Activated CD8-positive, alpha-beta T cell treated with anti-CD3 and anti-CD28 coated beads for 36 hours (primary cell): ENCODE measurements at regions not wholly inside any gene's neighbourhood (a gene's known extent, or its start where the extent isn't known, plus 50 kb on each side); places are given as distances from the start of the nearest gene placed in this dataset.
A peak's percentile ranks its signal among the peaks of the same experiment; 100 is the strongest.

Experiments used
- ATAC-seq: fragments of 200-7000 bp; cut with Tn5 transposase; one replicate; pipeline ENCODE4 v1.10.0; 2021; ENCODE audit warnings: mild to moderate bottlenecking, moderate library complexity
- CTCF ChIA-PET: fragments of 350-600 bp; sonication (Branson Sonifier 250); formaldehyde crosslinking; loops from one replicate; lab custom pipeline; 2021; ENCODE audit warnings: antibody characterized with exemption; lab: Charles Lee
- POLR2A ChIA-PET: fragments of 350-600 bp; sonication (Branson Sonifier 250); formaldehyde crosslinking; loops from one replicate; lab custom pipeline; 2021; ENCODE audit warnings: antibody characterized with exemption; lab: Charles Lee
- DNase-seq: peaks from one replicate; pipeline ENCODE4 v3.0.0-alpha.2; 2020
- H3K27ac Mint-ChIP-seq: one replicate; pipeline ENCODE4 v1.8.0; 2021; ENCODE audit warnings: mild to moderate bottlenecking, mixed read lengths
- H3K27me3 Mint-ChIP-seq: one replicate; pipeline ENCODE4 v1.8.0; 2021; ENCODE audit warnings: mixed read lengths
- H3K36me3 Mint-ChIP-seq: one replicate; pipeline ENCODE4 v1.8.0; 2021; ENCODE audit warnings: low read depth, mixed read lengths
- H3K4me1 Mint-ChIP-seq: one replicate; pipeline ENCODE4 v1.8.0; 2021; ENCODE audit warnings: low read depth, mixed read lengths
- H3K4me3 Mint-ChIP-seq: one replicate; pipeline ENCODE4 v1.8.0; 2021; ENCODE audit warnings: mild to moderate bottlenecking, moderate library complexity, mixed read lengths
- H3K9me3 Mint-ChIP-seq: one replicate; pipeline ENCODE4 v1.8.0; 2021; ENCODE audit warnings: mixed read lengths
- intact Hi-C: fragments of 100-400 bp; cut with micrococcal nuclease; formaldehyde crosslinking; loops from one replicate; pipeline ENCODE4 v1.10.0; 2022
- TF ChIP-seq, protein P1 (sequence below): fragments of 200-600 bp; IDR thresholded peaks from one replicate; pipeline ENCODE4 v1.8.0; 2022; ENCODE audit warnings: antibody characterized with exemption, mild to moderate bottlenecking

- H3K4me1 Mint-ChIP-seq: no peaks in the 10 kb centered on the region
- no peaks in the 10 kb centered on the region for H3K9me3 Mint-ChIP-seq
- DNase-seq: peak; percentile 83
- H3K36me3 Mint-ChIP-seq: no peaks in the 10 kb centered on the region
- ATAC-seq: peak; percentile 100
- TF ChIP-seq, protein P1, sequence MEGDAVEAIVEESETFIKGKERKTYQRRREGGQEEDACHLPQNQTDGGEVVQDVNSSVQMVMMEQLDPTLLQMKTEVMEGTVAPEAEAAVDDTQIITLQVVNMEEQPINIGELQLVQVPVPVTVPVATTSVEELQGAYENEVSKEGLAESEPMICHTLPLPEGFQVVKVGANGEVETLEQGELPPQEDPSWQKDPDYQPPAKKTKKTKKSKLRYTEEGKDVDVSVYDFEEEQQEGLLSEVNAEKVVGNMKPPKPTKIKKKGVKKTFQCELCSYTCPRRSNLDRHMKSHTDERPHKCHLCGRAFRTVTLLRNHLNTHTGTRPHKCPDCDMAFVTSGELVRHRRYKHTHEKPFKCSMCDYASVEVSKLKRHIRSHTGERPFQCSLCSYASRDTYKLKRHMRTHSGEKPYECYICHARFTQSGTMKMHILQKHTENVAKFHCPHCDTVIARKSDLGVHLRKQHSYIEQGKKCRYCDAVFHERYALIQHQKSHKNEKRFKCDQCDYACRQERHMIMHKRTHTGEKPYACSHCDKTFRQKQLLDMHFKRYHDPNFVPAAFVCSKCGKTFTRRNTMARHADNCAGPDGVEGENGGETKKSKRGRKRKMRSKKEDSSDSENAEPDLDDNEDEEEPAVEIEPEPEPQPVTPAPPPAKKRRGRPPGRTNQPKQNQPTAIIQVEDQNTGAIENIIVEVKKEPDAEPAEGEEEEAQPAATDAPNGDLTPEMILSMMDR: peak; percentile 79
- H3K4me3 Mint-ChIP-seq: no peak overlapping the region
- intact Hi-C loops: loop anchor here (1.0 kb wide), 1 partner anchor 306 kb away; no protein-coding TSS in a partner anchor
- H3K27ac Mint-ChIP-seq: no peak overlapping the region
- ChIA-PET POLR2A (interaction anchor here (0.6 to 1.4 kb wide), 2 partner anchors 58 to 302 kb away, joined by 3 read pairs; no protein-coding TSS in a partner anchor), CTCF (interaction anchor here (0.7 to 3.9 kb wide), 23 partner anchors 9 to 375 kb away, joined by 3 to 107 read pairs (median 4); no protein-coding TSS in a partner anchor)
- no peaks in the 10 kb centered on the region for H3K27me3 Mint-ChIP-seq
Observed at GRCh38 chr7:35985126-35985754, 167.8 kb upstream of the EEPD1 start.

- no peak for DNase-seq
- ChIA-PET POLR2A (no interaction called here), CTCF (interaction anchor here (3.9 kb wide), 2 partner anchors 303 to 332 kb away, joined by 44 to 107 read pairs; no protein-coding TSS in a partner anchor)
- Mint-ChIP-seq H3K9me3 (no peaks in the 10 kb centered on the region), H3K36me3 (no peaks in the 10 kb centered on the region), H3K4me3 (no peak overlapping the region), H3K4me1 (peaks cover 8% of the 10 kb centered on the region), H3K27me3 (no peaks in the 10 kb centered on the region), H3K27ac (no peak overlapping the region)
- intact Hi-C loops: no loop called here
- TF ChIP-seq, protein P1: no peak
- no peak for ATAC-seq
Observed at GRCh38 chr7:35987016-35987415, 166.0 kb upstream of the EEPD1 start.

DNA sequence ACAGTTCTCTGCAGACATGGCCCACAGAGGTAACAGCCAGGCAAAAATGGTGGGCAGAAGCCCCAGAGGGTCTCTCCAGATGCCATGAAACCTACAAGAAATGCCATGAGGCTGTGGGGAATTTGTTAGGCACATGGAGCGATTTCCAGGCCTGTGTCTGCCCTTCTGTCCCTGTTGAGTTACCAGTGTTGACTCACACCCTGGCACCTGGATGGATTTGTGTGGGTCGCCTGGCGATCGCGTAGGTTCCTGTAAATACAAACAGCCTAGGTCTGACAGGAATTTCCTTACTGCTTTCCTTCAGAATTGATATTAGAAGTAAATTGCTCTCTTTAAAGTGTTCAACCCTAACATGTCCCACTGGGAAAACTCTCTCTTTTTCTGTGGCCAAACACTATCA lies 164.9 kb upstream of the EEPD1 start:
- TF ChIP-seq, protein P1: no peak
- Mint-ChIP-seq H3K27ac (no peak overlapping the region), H3K9me3 (no peaks in the 10 kb centered on the region), H3K36me3 (no peaks in the 10 kb centered on the region), H3K27me3 (no peaks in the 10 kb centered on the region), H3K4me3 (no peak overlapping the region), H3K4me1 (peaks cover 8% of the 10 kb centered on the region)
- ATAC-seq: no peak
- intact Hi-C loops: no loop called here
- CTCF ChIA-PET: no interaction called here
- POLR2A ChIA-PET: no interaction called here
- DNase-seq: no peak

DNA sequence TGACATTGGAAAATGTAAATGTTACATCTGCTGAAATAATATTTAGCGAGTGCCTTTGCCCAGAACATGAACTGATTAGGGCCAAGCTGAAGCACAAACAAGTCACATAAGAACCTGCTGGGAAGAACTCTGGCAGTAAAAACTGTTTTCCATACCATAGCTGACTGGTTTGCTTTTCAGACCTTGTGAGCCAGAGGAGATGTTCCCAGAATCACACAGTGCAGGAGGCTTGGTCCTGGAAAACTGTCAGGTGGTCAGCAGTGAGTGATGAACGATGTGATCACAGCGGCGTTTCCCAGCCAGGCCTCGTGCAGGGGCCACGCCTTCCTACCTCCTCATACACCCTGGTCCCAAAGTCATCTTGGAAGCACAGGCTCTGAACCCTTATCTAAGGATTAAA lies 164.2 kb upstream of the EEPD1 start:
- no peak overlapping the region for H3K27ac Mint-ChIP-seq
- TF ChIP-seq, protein P1: no peak
- no peaks in the 10 kb centered on the region for H3K36me3 Mint-ChIP-seq
- peaks cover 8% of the 10 kb centered on the region for H3K4me1 Mint-ChIP-seq
- no peaks in the 10 kb centered on the region for H3K27me3 Mint-ChIP-seq
- ChIA-PET POLR2A (no interaction called here), CTCF (interaction anchor here (1.4 kb wide), 1 partner anchor 330 kb away, joined by 3 read pairs; no protein-coding TSS in a partner anchor)
- intact Hi-C loops: no loop called here
- DNase-seq (no peak), ATAC-seq (no peak)
- no peak overlapping the region for H3K4me3 Mint-ChIP-seq
- H3K9me3 Mint-ChIP-seq: no peaks in the 10 kb centered on the region

DNA sequence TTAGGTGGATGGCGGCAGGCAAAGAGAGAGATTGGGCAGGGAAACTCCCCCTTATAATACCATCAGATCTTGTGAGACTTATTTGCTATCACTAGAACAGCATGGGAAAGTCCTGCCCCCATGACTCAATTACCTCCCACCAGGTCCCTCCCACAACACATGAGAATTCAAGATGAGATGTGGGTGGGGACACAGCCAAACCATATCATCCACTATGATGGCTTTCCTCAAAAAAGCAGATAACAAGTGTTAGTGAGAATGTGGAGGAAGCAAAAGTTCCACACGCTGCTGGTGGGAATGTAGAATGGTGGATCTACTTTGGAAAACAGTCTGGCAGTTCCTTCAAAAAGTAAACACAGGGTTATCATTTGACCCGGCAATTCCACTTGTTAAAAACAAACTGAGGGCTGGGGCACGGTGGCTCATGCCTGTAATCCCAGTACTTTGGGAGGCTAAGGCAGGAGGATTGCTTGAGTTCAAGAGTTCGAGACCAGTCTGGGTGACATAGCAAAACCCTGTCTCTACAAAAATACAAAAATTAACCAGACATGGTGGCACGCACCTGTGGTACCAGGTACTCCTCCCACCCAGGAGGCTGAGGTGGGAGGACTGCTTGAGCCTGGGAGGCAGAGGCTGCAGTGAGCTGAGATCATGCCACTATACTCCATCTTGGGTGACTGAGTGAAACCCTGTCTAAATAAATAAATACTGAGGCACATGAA lies 161.4 kb upstream of the EEPD1 start:
- no peaks in the 10 kb centered on the region for H3K9me3 Mint-ChIP-seq
- DNase-seq (peak; percentile 52), ATAC-seq (no peak)
- intact Hi-C loops: no loop called here
- no peaks in the 10 kb centered on the region for H3K27me3 Mint-ChIP-seq
- no peak overlapping the region for H3K27ac Mint-ChIP-seq
- peaks cover 8% of the 10 kb centered on the region for H3K4me1 Mint-ChIP-seq
- H3K4me3 Mint-ChIP-seq: no peak overlapping the region
- ChIA-PET CTCF (no interaction called here), POLR2A (no interaction called here)
- TF ChIP-seq, protein P1: no peak
- no peaks in the 10 kb centered on the region for H3K36me3 Mint-ChIP-seq
